ENCODE measurements at regions not wholly inside any gene's neighbourhood (a gene's known extent, or its start where the extent isn't known, plus 50 kb on each side); places are given as distances from the start of the nearest gene placed in this dataset.

DNA sequence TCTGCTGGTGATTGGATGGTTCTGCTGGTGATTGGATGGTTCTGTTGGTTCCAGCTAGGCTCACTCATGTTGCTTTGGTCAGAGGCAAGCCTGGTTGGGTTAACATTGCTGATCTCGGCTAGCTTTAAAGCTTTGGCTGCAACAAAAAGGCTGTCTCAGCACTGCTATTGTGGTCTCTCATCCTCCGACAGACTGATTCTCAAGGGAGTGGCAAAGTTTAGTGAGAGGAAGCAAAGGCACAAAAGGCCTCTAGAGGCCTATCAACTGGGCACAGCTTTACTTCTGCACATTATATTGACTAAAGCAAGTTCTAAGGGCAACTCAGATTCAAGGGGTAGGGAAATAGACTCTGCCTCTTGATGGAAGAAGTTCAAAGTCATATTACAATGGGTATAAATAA is 84.7 kb upstream of the LGR5 start:
- no peaks in the 10 kb centered on the region for H3K27me3 ChIP-seq
- DNase-seq: no peak
- no peak overlapping the region for H3K4me3 ChIP-seq
- intact Hi-C loops (cut with DNase I; ENCODE audit: low total_unique reads) (no loop called here), in situ Hi-C loops (cut with MboI; ENCODE audit: low sequenced_read_pairs in 4 of 4) (no loop called here)
- no peak for ATAC-seq
- TF ChIP-seq, protein P1, sequence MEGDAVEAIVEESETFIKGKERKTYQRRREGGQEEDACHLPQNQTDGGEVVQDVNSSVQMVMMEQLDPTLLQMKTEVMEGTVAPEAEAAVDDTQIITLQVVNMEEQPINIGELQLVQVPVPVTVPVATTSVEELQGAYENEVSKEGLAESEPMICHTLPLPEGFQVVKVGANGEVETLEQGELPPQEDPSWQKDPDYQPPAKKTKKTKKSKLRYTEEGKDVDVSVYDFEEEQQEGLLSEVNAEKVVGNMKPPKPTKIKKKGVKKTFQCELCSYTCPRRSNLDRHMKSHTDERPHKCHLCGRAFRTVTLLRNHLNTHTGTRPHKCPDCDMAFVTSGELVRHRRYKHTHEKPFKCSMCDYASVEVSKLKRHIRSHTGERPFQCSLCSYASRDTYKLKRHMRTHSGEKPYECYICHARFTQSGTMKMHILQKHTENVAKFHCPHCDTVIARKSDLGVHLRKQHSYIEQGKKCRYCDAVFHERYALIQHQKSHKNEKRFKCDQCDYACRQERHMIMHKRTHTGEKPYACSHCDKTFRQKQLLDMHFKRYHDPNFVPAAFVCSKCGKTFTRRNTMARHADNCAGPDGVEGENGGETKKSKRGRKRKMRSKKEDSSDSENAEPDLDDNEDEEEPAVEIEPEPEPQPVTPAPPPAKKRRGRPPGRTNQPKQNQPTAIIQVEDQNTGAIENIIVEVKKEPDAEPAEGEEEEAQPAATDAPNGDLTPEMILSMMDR (IDR thresholded peaks at IDR 0.05 in 4 of 5, conservative IDR thresholded peaks at IDR 0.05 in 1 of 5): no peak
- no peak for TF ChIP-seq POLR2A (IDR thresholded peaks at IDR 0.05)
- H3K27ac ChIP-seq: no peak overlapping the region
- H3K9me3 ChIP-seq: no peaks in the 10 kb centered on the region
- H3K4me1 ChIP-seq: no peaks in the 10 kb centered on the region
- H3K36me3 ChIP-seq: no peaks in the 10 kb centered on the region

- ATAC-seq (no peak), DNase-seq (no peak)
- intact Hi-C loops (cut with DNase I; ENCODE audit: low total_unique reads) (no loop called here), in situ Hi-C loops (cut with MboI; ENCODE audit: low sequenced_read_pairs in 4 of 4) (no loop called here)
- no peaks in the 10 kb centered on the region for H3K27me3 ChIP-seq
- H3K4me1 ChIP-seq: no peaks in the 10 kb centered on the region
- H3K9me3 ChIP-seq: no peaks in the 10 kb centered on the region
- no peaks in the 10 kb centered on the region for H3K36me3 ChIP-seq
- no peak overlapping the region for H3K27ac ChIP-seq
- H3K4me3 ChIP-seq: no peak overlapping the region
- no peak for TF ChIP-seq POLR2A (IDR thresholded peaks at IDR 0.05)
- TF ChIP-seq, protein P1 (IDR thresholded peaks at IDR 0.05 in 4 of 5, conservative IDR thresholded peaks at IDR 0.05 in 1 of 5): no peak
These were observed 86.0 kb upstream of the LGR5 start for GRCh38 chr12:71353607-71354006.

- intact Hi-C loops (cut with DNase I; ENCODE audit: low total_unique reads): no loop called here
These were observed 89.6 kb upstream of the LGR5 start for GRCh38 chr12:71349950-71350349.

DNA sequence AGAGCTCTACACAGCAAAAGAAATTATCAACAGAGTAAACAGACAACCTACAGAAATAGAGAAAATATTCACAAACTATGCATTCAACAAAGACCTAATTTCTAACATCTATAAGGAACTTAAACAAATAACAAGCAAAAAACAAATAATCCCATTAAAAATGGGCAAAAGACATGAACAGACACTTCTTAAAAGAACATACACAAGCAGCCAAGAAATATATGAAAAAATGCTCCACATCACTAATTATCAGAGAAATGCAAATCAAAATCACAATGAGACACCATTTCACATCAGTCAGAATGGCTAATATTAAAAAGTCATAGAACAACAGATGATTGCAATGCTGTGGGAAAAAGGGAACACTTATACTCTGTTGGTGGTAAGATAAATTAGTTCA is 100.7 kb upstream of the LGR5 start:
- Histone ChIP-seq H3K27ac (no peak overlapping the region), H3K27me3 (no peaks in the 10 kb centered on the region), H3K36me3 (no peaks in the 10 kb centered on the region), H3K9me3 (no peaks in the 10 kb centered on the region), H3K4me1 (no peaks in the 10 kb centered on the region), H3K4me3 (no peak overlapping the region)
- intact Hi-C loops (cut with DNase I; ENCODE audit: low total_unique reads) (no loop called here), in situ Hi-C loops (cut with MboI; ENCODE audit: low sequenced_read_pairs in 4 of 4) (no loop called here)
- TF ChIP-seq, protein P1 (IDR thresholded peaks at IDR 0.05 in 4 of 5, conservative IDR thresholded peaks at IDR 0.05 in 1 of 5): no peak
- TF ChIP-seq POLR2A (IDR thresholded peaks at IDR 0.05): no peak
- DNase-seq (no peak), ATAC-seq (no peak)

More at GRCh38 chr12:71349950-71350349, 89.6 kb upstream of the LGR5 start:
- H3K4me1 ChIP-seq: no peaks in the 10 kb centered on the region
- in situ Hi-C loops (cut with MboI; ENCODE audit: low sequenced_read_pairs in 4 of 4): no loop called here
- H3K4me3 ChIP-seq: no peak overlapping the region
- H3K27ac ChIP-seq: no peak overlapping the region
- no peaks in the 10 kb centered on the region for H3K9me3 ChIP-seq
- no peak for TF ChIP-seq POLR2A (IDR thresholded peaks at IDR 0.05)
- TF ChIP-seq, protein P1 (IDR thresholded peaks at IDR 0.05 in 4 of 5, conservative IDR thresholded peaks at IDR 0.05 in 1 of 5): no peak
- DNase-seq (no peak), ATAC-seq (no peak)
- H3K36me3 ChIP-seq: no peaks in the 10 kb centered on the region
- no peaks in the 10 kb centered on the region for H3K27me3 ChIP-seq

DNA sequence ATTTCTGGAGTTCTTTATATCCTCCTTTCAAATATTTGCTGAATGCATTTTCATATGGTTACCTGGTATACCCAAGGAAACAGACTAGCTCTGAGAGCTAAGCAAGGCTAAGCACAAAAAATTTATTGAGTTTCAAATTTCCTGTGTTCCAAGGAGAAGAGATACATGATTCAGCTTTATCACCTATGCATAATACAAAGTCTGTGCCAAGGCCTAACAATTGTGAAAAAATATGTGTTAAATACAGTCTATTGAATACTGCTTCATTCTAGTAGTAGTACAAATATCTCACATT is 103.7 kb upstream of the LGR5 start:
- no peak overlapping the region for H3K4me3 ChIP-seq

More for the DNA sequence above, 103.7 kb upstream of the LGR5 start:
- DNase-seq: no peak
- Histone ChIP-seq H3K27me3 (no peaks in the 10 kb centered on the region), H3K36me3 (no peaks in the 10 kb centered on the region), H3K27ac (no peak overlapping the region), H3K4me1 (no peaks in the 10 kb centered on the region), H3K9me3 (no peaks in the 10 kb centered on the region)
- ATAC-seq: no peak
- TF ChIP-seq POLR2A (IDR thresholded peaks at IDR 0.05): no peak
- TF ChIP-seq, protein P1 (IDR thresholded peaks at IDR 0.05 in 4 of 5, conservative IDR thresholded peaks at IDR 0.05 in 1 of 5): no peak
- in situ Hi-C loops (cut with MboI; ENCODE audit: low sequenced_read_pairs in 4 of 4): no loop called here
- intact Hi-C loops (cut with DNase I; ENCODE audit: low total_unique reads): no loop called here

All from gastrocnemius medialis (tissue), 4 donors.